Gastrocnemius medialis (tissue), 4 donors: ENCODE measurements at regions not wholly inside any gene's neighbourhood (a gene's known extent, or its start where the extent isn't known, plus 50 kb on each side); places are given as distances from the start of the nearest gene placed in this dataset.

Experiments
- ATAC-seq, 2 donors: fragments of 150-250 bp; one replicate each; pipeline ENCODE4 v1.9.1; 2016
- DNase-seq, 2 donors: peaks; one replicate each; pipeline ENCODE4 v3.0.0-alpha.2; 2019
- H3K27ac ChIP-seq, 4 donors: fragments of 200-600 bp; sonication (generic); 1 replicate in 1 of 4; 2 replicates in 3 of 4; pipeline ENCODE4 v1.5.1; 2016 to 2018; ENCODE audit warnings: mild to moderate bottlenecking in 2 of 4, moderate library complexity in 1 of 4
- H3K27me3 ChIP-seq, 3 donors: fragments of 200-600 bp; sonication (generic) in 2 of 3; 1 replicate in 1 of 3; 2 replicates in 2 of 3; pipeline versions ENCODE4 v1.5.1 to v1.6.0; 2016 to 2019; ENCODE audit warnings: mild to moderate bottlenecking in 1 of 3, moderate library complexity in 1 of 3
- H3K36me3 ChIP-seq, 2 donors: fragments of 200-600 bp; sonication (generic) in 1 of 2; one replicate each; pipeline ENCODE4 v1.5.1; 2017 to 2018
- H3K4me1 ChIP-seq, 2 donors: fragments of 200-600 bp; sonication (generic) in 1 of 2; one replicate each; pipeline ENCODE4 v1.5.1; 2016 to 2017; ENCODE audit warnings: mild to moderate bottlenecking in 2 of 2
- H3K4me3 ChIP-seq, 4 donors: fragments of 200-600 bp; sonication (generic) in 3 of 4; 1 replicate in 1 of 4; 2 replicates in 3 of 4; pipeline ENCODE4 v1.5.1; 2016 to 2019; ENCODE audit warnings: mild to moderate bottlenecking in 2 of 4
- H3K9me3 ChIP-seq, 3 donors: fragments of 200-600 bp; sonication (generic) in 2 of 3; 1 replicate in 1 of 3; 2 replicates in 2 of 3; pipeline ENCODE4 v1.5.1; 2016 to 2019
- CTCF ChIP-seq, 5 experiments: fragments of 450-650 bp in 3 of 5; fragments of 200-600 bp in 2 of 5; sonication (generic) in 2 of 5; IDR thresholded peaks in 4 of 5; conservative IDR thresholded peaks in 1 of 5; 1 replicate in 4 of 5; 2 replicates in 1 of 5; pipeline ENCODE4 v1.5.1; 2016 to 2019; ENCODE audit warnings: antibody characterized with exemption in 5 of 5, mild to moderate bottlenecking in 3 of 5, moderate library complexity in 3 of 5
- POLR2A ChIP-seq, 2 donors: fragments of 450-650 bp; IDR thresholded peaks; one replicate each; pipeline ENCODE4 v1.6.1; 2017; ENCODE audit warnings: antibody characterized with exemption in 2 of 2, mild to moderate bottlenecking in 2 of 2, moderate library complexity in 2 of 2
- in situ Hi-C, 4 donors: fragments of 200-750 bp; cut with MboI; loops; one replicate each; pipeline versions ENCODE4 v1.15.0 to v1.8.0; 2017; ENCODE audit warnings: low sequenced_read_pairs in 4 of 4
- intact Hi-C: fragments of 100-400 bp; cut with DNase I; formaldehyde crosslinking; loops from one replicate; pipeline ENCODE4 v1.15.1; 2023; ENCODE audit warnings: low total_unique reads

DNA sequence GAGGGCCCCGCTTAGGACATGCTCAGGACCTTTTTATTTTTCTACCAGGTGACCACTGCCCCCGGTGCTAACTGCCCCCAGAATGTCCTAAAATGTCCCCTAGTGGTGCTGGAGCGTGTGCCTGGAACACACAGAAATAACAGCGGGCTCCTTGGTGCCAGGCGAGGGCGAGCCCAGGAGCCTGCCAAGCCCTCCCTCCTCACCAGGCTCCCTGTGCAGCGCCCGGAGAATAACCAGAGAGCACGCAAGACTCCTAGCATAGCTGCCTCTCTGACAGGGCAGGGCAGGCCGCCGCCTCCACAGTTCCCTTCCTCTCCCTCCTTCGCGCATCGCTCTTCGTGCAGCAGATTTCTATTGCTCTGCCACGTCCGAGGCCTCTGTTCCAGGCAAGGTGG, 84.3 kb upstream of the ZNF516 start:
- ATAC-seq (no peak), DNase-seq (no peak)
- in situ Hi-C loops = no loop called here
- intact Hi-C loops = no loop called here
- Histone ChIP-seq H3K27me3 (peaks cover 0 to 9% (median 0%) of the 10 kb centered on the region in 3 donors), H3K4me3 (no peak overlapping the region), H3K9me3 (no peaks in the 10 kb centered on the region), H3K4me1 (no peaks in the 10 kb centered on the region), H3K27ac (no peak overlapping the region), H3K36me3 (no peaks in the 10 kb centered on the region)
- TF ChIP-seq POLR2A (IDR thresholded peaks at IDR 0.05) (no peak), CTCF (IDR thresholded peaks at IDR 0.05 in 4 of 5, conservative IDR thresholded peaks at IDR 0.05 in 1 of 5) (no peak)

GRCh38 chr18:76578571-76579300, 83.7 kb upstream of the ZNF516 start:
- no peaks in the 10 kb centered on the region for H3K9me3 ChIP-seq
- no peak for DNase-seq
- H3K36me3 ChIP-seq = no peaks in the 10 kb centered on the region
- in situ Hi-C loops (no loop called here), intact Hi-C loops (no loop called here)
- H3K27ac ChIP-seq = no peak overlapping the region
- ATAC-seq = no peak
- H3K4me3 ChIP-seq = no peak overlapping the region
- TF ChIP-seq POLR2A (IDR thresholded peaks at IDR 0.05) (no peak), CTCF (IDR thresholded peaks at IDR 0.05 in 4 of 5, conservative IDR thresholded peaks at IDR 0.05 in 1 of 5) (no peak)
- no peaks in the 10 kb centered on the region for H3K4me1 ChIP-seq
- peaks cover 0 to 9% (median 0%) of the 10 kb centered on the region in 3 donors for H3K27me3 ChIP-seq

GRCh38 chr18:76573325-76574025, 78.4 kb upstream of the ZNF516 start:
- H3K4me1 ChIP-seq = no peaks in the 10 kb centered on the region
- no peak for DNase-seq
- H3K27me3 ChIP-seq = no peaks in the 10 kb centered on the region
- H3K27ac ChIP-seq = no peak overlapping the region
- no peaks in the 10 kb centered on the region for H3K9me3 ChIP-seq
- no peak for TF ChIP-seq CTCF (IDR thresholded peaks at IDR 0.05 in 4 of 5, conservative IDR thresholded peaks at IDR 0.05 in 1 of 5)
- TF ChIP-seq POLR2A (IDR thresholded peaks at IDR 0.05) = no peak
- no peaks in the 10 kb centered on the region for H3K36me3 ChIP-seq
- in situ Hi-C loops = no loop called here
- intact Hi-C loops = no loop called here
- no peak overlapping the region for H3K4me3 ChIP-seq
- ATAC-seq = peak in 1 of 2 donors; percentile 55

- no peaks in the 10 kb centered on the region for H3K27me3 ChIP-seq
- in situ Hi-C loops = no loop called here
- ATAC-seq = no peak
- intact Hi-C loops = no loop called here
- H3K4me1 ChIP-seq = no peaks in the 10 kb centered on the region
- no peaks in the 10 kb centered on the region for H3K9me3 ChIP-seq
- no peak for DNase-seq
- no peak overlapping the region for H3K4me3 ChIP-seq
- no peaks in the 10 kb centered on the region for H3K36me3 ChIP-seq
- no peak overlapping the region for H3K27ac ChIP-seq
- TF ChIP-seq CTCF (IDR thresholded peaks at IDR 0.05 in 4 of 5, conservative IDR thresholded peaks at IDR 0.05 in 1 of 5) (no peak), POLR2A (IDR thresholded peaks at IDR 0.05) (no peak)
Measured at GRCh38 chr18:76572518-76573247, 77.6 kb upstream of the ZNF516 start.
